PC-9 (cell line): ENCODE measurements at regions not wholly inside any gene's neighbourhood (a gene's known extent, or its start where the extent isn't known, plus 50 kb on each side); places are given as distances from the start of the nearest gene placed in this dataset.

Experiments used
- BruUV-seq: library from RNA; stranded (reverse); fragments of 400-500 nt; replicated peaks from 2 replicates; lab custom pipeline; 2021; lab: Mats Ljungman, UMichigan
- CTCF ChIA-PET: fragments of 300-600 bp; sonication (Branson Sonifier 250); formaldehyde crosslinking; loops from one replicate; lab custom pipeline; 2022; ENCODE audit warnings: antibody characterized with exemption; lab: Charles Lee
- POLR2A ChIA-PET: fragments of 300-600 bp; sonication (Branson Sonifier 250); formaldehyde crosslinking; loops from one replicate; lab custom pipeline; 2022; ENCODE audit warnings: antibody characterized with exemption; ENCODE audit not compliant: unreplicated experiment; lab: Charles Lee
- DNase-seq, 2 experiments: peaks; one replicate each; pipeline versions ENCODE4 v3.0.0 to v3.0.0-alpha.2; 2015 to 2022; ENCODE audit warnings: mixed read lengths in 1 of 2
- H2AFZ ChIP-seq: fragments of 200-600 bp; sonication (generic); 2 replicates; pipeline ENCODE4 v1.8.1; 2017; ENCODE audit warnings: antibody characterized with exemption
- H3F3A ChIP-seq: fragments of 200-600 bp; sonication (generic); 2 replicates; pipeline ENCODE4 v1.8.1; 2017; ENCODE audit warnings: antibody characterized with exemption, mild to moderate bottlenecking, low read depth; ENCODE audit not compliant: insufficient read depth
- H3K27ac ChIP-seq: fragments of 200-600 bp; sonication (generic); 2 replicates; pipeline ENCODE4 v1.6.1; 2016; ENCODE audit warnings: mixed run types
- H3K27me3 ChIP-seq: fragments of 200-600 bp; sonication (generic); 2 replicates; pipeline ENCODE4 v1.6.1; 2016; ENCODE audit warnings: low read depth, mixed run types; ENCODE audit not compliant: insufficient read depth
- H3K36me3 ChIP-seq: fragments of 200-600 bp; sonication (generic); 2 replicates; pipeline ENCODE4 v1.6.1; 2016; ENCODE audit warnings: low read depth, mixed run types
- H3K4me1 ChIP-seq: fragments of 200-600 bp; sonication (generic); replicated peaks from 2 replicates; pipeline ENCODE4 v1.6.1; 2016; ENCODE audit warnings: mixed run types; ENCODE audit not compliant: insufficient read depth
- H3K4me2 ChIP-seq: fragments of 200-600 bp; sonication (generic); 2 replicates; pipeline ENCODE4 v1.6.1; 2017; ENCODE audit warnings: mixed run types
- H3K4me3 ChIP-seq: fragments of 200-600 bp; sonication (generic); 2 replicates; pipeline ENCODE4 v1.6.1; 2016; ENCODE audit warnings: mixed run types
- H3K79me2 ChIP-seq: fragments of 200-600 bp; sonication (generic); 2 replicates; pipeline ENCODE4 v1.6.1; 2017; ENCODE audit warnings: low read depth, mixed run types
- H3K9me2 ChIP-seq: fragments of 200-600 bp; sonication (generic); 2 replicates; pipeline ENCODE4 v1.8.1; 2017; ENCODE audit warnings: mild to moderate bottlenecking; ENCODE audit not compliant: insufficient read depth
- H3K9me3 ChIP-seq: fragments of 200-600 bp; sonication (generic); 2 replicates; pipeline ENCODE4 v1.8.1; 2016; ENCODE audit warnings: low read depth; ENCODE audit not compliant: insufficient read depth
- H4K20me1 ChIP-seq: fragments of 200-600 bp; sonication (generic); 2 replicates; pipeline ENCODE4 v1.8.1; 2017; ENCODE audit not compliant: insufficient read depth
- CTCF ChIP-seq: fragments of 200-600 bp; sonication (generic); conservative IDR thresholded peaks from 2 replicates; pipeline ENCODE4 v1.6.1; 2017; ENCODE audit warnings: mixed run types, antibody characterized with exemption, mild to moderate bottlenecking, moderate library complexity
- EZH2 ChIP-seq: fragments of 200-600 bp; sonication (generic); IDR thresholded peaks from 2 replicates; pipeline ENCODE4 v1.8.0; 2017; ENCODE audit warnings: antibody characterized with exemption, low read depth
- intact Hi-C: fragments of 100-400 bp; cut with micrococcal nuclease; formaldehyde crosslinking; loops from one replicate; pipeline ENCODE4 v1.10.0; 2022; ENCODE audit not compliant: unreplicated experiment

DNA sequence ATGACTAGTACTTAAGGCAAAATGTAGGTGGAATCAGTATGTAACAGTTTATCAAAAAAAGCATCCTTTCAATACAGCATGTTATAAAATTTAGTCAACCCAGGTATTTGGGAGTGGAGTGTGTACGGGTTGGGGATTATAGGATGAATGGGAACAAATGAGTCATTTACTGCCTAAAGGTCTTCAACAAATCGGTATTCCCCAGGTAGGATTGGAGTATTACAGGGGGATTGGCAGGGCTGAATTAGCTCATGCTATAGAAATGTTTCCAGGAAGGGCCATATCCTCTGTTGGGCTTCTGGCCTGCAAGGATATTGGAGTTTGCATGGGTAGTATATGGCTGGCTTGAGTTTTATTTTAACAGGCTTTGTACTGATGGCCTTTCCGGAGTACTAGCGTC lies 723.7 kb downstream of the SORCS1 start:
- CTCF ChIA-PET = no interaction called here
- Histone ChIP-seq H3K4me2 (no peak overlapping the region), H3K9me3 (no peaks in the 10 kb centered on the region), H3K27me3 (no peaks in the 10 kb centered on the region), H3K4me3 (no peak overlapping the region), H3F3A (no peaks in the 10 kb centered on the region), H3K36me3 (no peaks in the 10 kb centered on the region), H2AFZ (no peak overlapping the region), H3K9me2 (no peaks in the 10 kb centered on the region), H3K27ac (no peak overlapping the region), H3K4me1 (no peaks in the 10 kb centered on the region), H4K20me1 (no peaks in the 10 kb centered on the region), H3K79me2 (no peaks in the 10 kb centered on the region)
- BruUV-seq = no TSS peak
- no peak for DNase-seq
- no peak for TF ChIP-seq EZH2
- no peak for TF ChIP-seq CTCF
- POLR2A ChIA-PET = no interaction called here
- intact Hi-C loops = no loop called here

- no peaks in the 10 kb centered on the region for H3K27me3 ChIP-seq
- ChIA-PET POLR2A (no interaction called here), CTCF (no interaction called here)
- intact Hi-C loops = no loop called here
- no TSS peak for BruUV-seq
- no peaks in the 10 kb centered on the region for H4K20me1 ChIP-seq
- no peak for TF ChIP-seq EZH2
- TF ChIP-seq CTCF = no peak
- H3K4me2 ChIP-seq = no peak overlapping the region
- no peak overlapping the region for H2AFZ ChIP-seq
- H3K9me3 ChIP-seq = no peaks in the 10 kb centered on the region
- no peaks in the 10 kb centered on the region for H3K9me2 ChIP-seq
- no peaks in the 10 kb centered on the region for H3K4me1 ChIP-seq
- H3K79me2 ChIP-seq = no peaks in the 10 kb centered on the region
- no peak overlapping the region for H3K27ac ChIP-seq
- H3F3A ChIP-seq = no peaks in the 10 kb centered on the region
- DNase-seq = no peak
- no peaks in the 10 kb centered on the region for H3K36me3 ChIP-seq
- H3K4me3 ChIP-seq = no peak overlapping the region
Observed at GRCh38 chr10:106440355-106440754, 724.2 kb downstream of the SORCS1 start.

DNA sequence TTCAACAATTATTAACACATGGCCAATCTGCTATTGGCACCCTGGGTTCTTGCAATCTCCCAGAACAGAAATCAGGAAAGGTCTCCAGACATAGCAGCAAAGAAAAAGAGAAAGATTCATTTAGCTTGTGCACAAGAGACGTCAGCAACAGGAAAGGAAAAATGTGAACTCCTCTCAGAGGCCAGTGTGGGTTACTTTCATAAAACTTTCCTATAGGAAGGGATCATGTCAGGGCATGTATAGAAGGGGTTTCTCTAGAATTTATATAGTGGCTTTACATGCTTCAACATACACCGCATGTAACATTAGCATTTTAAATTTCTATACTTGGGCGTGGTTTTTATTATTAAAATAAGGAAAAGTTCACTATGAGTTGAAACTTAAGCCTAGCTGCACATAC lies 725.1 kb downstream of the SORCS1 start:
- POLR2A ChIA-PET = no interaction called here
- Histone ChIP-seq H3K4me3 (no peak overlapping the region), H3K36me3 (no peaks in the 10 kb centered on the region), H3K27me3 (no peaks in the 10 kb centered on the region), H3K9me3 (no peaks in the 10 kb centered on the region), H3K4me1 (no peaks in the 10 kb centered on the region), H2AFZ (no peak overlapping the region), H3K9me2 (no peaks in the 10 kb centered on the region), H4K20me1 (no peaks in the 10 kb centered on the region), H3K4me2 (no peak overlapping the region), H3K27ac (no peak overlapping the region), H3K79me2 (no peaks in the 10 kb centered on the region), H3F3A (no peaks in the 10 kb centered on the region)
- intact Hi-C loops = no loop called here
- no TSS peak for BruUV-seq
- DNase-seq = no peak
- CTCF ChIA-PET = no interaction called here
- TF ChIP-seq EZH2 = no peak
- TF ChIP-seq CTCF = no peak
